ENCODE measurements at regions not wholly inside any gene's neighbourhood (a gene's known extent, or its start where the extent isn't known, plus 50 kb on each side); places are given as distances from the start of the nearest gene placed in this dataset.
"Not testable (repeated sequence)": the region's sequence is repeated elsewhere in the genome, so short reads cannot be mapped to it uniquely, and the experiment has no call there.

- Histone ChIP-seq H3K4me1 (no peaks in the 10 kb centered on the region), H3K27me3 (no peaks in the 10 kb centered on the region), H3K4me3 (no peak overlapping the region), H3K9me3 (no peaks in the 10 kb centered on the region), H3K27ac (no peak overlapping the region), H3K36me3 (no peaks in the 10 kb centered on the region)
- TF ChIP-seq, protein P1, sequence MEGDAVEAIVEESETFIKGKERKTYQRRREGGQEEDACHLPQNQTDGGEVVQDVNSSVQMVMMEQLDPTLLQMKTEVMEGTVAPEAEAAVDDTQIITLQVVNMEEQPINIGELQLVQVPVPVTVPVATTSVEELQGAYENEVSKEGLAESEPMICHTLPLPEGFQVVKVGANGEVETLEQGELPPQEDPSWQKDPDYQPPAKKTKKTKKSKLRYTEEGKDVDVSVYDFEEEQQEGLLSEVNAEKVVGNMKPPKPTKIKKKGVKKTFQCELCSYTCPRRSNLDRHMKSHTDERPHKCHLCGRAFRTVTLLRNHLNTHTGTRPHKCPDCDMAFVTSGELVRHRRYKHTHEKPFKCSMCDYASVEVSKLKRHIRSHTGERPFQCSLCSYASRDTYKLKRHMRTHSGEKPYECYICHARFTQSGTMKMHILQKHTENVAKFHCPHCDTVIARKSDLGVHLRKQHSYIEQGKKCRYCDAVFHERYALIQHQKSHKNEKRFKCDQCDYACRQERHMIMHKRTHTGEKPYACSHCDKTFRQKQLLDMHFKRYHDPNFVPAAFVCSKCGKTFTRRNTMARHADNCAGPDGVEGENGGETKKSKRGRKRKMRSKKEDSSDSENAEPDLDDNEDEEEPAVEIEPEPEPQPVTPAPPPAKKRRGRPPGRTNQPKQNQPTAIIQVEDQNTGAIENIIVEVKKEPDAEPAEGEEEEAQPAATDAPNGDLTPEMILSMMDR (IDR thresholded peaks at IDR 0.05): no peak
- DNase-seq (ENCODE audit: low spot score): no peak
Measured at GRCh38 chr12:89827592-89827991, 119.0 kb upstream of the ATP2B1 start.

GRCh38 chr12:89826468-89826867 lies 117.8 kb upstream of the ATP2B1 start:
- Histone ChIP-seq H3K36me3 (no peaks in the 10 kb centered on the region), H3K4me1 (no peaks in the 10 kb centered on the region), H3K4me3 (no peak overlapping the region), H3K27ac (no peak overlapping the region), H3K9me3 (no peaks in the 10 kb centered on the region), H3K27me3 (no peaks in the 10 kb centered on the region)
- DNase-seq (ENCODE audit: low spot score): no peak
- TF ChIP-seq, protein P1 (IDR thresholded peaks at IDR 0.05): no peak

- Histone ChIP-seq H3K9me3 (no peaks in the 10 kb centered on the region), H3K36me3 (no peaks in the 10 kb centered on the region), H3K27me3 (no peaks in the 10 kb centered on the region), H3K27ac (no peak overlapping the region), H3K4me1 (no peaks in the 10 kb centered on the region), H3K4me3 (no peak overlapping the region)
- DNase-seq (ENCODE audit: low spot score): no peak
- TF ChIP-seq, protein P1 (IDR thresholded peaks at IDR 0.05): no peak
Measured at GRCh38 chr12:89825591-89826449, 117.2 kb upstream of the ATP2B1 start.

DNA sequence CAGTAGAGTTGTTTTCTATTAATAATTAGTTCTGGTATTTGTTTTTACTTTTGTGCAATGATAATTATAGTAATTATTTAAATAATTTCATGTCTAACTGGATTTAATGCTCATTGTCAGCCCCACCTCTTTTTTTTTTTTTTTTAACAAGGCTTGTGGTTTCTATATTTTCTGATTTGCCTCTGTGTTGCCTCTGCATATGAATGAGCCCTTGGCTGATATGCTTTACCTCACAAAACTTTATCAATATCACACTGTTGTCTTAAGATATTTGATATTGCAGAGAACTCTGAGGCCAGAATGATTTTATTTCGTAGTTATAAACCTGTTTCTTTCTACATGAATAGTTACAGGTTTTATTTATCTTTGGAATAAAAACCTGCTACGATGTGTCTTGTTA lies 116.2 kb upstream of the ATP2B1 start:
- TF ChIP-seq, protein P1 (IDR thresholded peaks at IDR 0.05): no peak
- no peak overlapping the region for H3K4me3 ChIP-seq
- DNase-seq (ENCODE audit: low spot score): no peak

GRCh38 chr12:89822992-89823391 lies 114.4 kb upstream of the ATP2B1 start:
- H3K27ac ChIP-seq; H3K36me3 ChIP-seq; H3K4me1 ChIP-seq; DNase-seq (ENCODE audit: low spot score); H3K27me3 ChIP-seq; H3K9me3 ChIP-seq; H3K4me3 ChIP-seq: not testable (repeated sequence)

More for the DNA sequence above, 116.2 kb upstream of the ATP2B1 start:
- Histone ChIP-seq H3K36me3 (no peaks in the 10 kb centered on the region), H3K9me3 (no peaks in the 10 kb centered on the region), H3K27me3 (no peaks in the 10 kb centered on the region), H3K4me1 (no peaks in the 10 kb centered on the region), H3K27ac (no peak overlapping the region)

- Histone ChIP-seq H3K4me3 (no peak overlapping the region), H3K4me1 (no peaks in the 10 kb centered on the region), H3K27ac (no peak overlapping the region), H3K36me3 (no peaks in the 10 kb centered on the region), H3K9me3 (no peaks in the 10 kb centered on the region), H3K27me3 (no peaks in the 10 kb centered on the region)
- TF ChIP-seq, protein P1 (IDR thresholded peaks at IDR 0.05): no peak
- no peak for DNase-seq (ENCODE audit: low spot score)
Measured at GRCh38 chr12:89821896-89822295, 113.3 kb upstream of the ATP2B1 start.

All from right atrium auricular region (tissue), 2 donors.